A673 (cell line): ENCODE measurements at regions not wholly inside any gene's neighbourhood (a gene's known extent, or its start where the extent isn't known, plus 50 kb on each side); places are given as distances from the start of the nearest gene placed in this dataset.

Source experiments
- CTCF ChIP-seq: fragments of 300-800, 200-600 bp; sonication (generic); conservative IDR thresholded peaks from 2 replicates; pipeline ENCODE4 v1.5.1; 2017; ENCODE audit warnings: low read depth, mild to moderate bottlenecking, antibody characterized with exemption, low read length, moderate library complexity, mixed read lengths
- EZH2 ChIP-seq: fragments of 200-600 bp; sonication (generic); IDR thresholded peaks from 2 replicates; pipeline ENCODE4 v1.6.1; 2017; ENCODE audit warnings: borderline replicate concordance, low read depth, mild to moderate bottlenecking, mixed read lengths, antibody characterized with exemption, low read length; ENCODE audit not compliant: poor library complexity, severe bottlenecking

- TF ChIP-seq CTCF = no peak
- TF ChIP-seq EZH2 = no peak
These were observed 78.9 kb downstream of the FAM217A start for GRCh38 chr6:3999800-4000661.
